Body of pancreas (tissue), 4 donors: ENCODE measurements at regions not wholly inside any gene's neighbourhood (a gene's known extent, or its start where the extent isn't known, plus 50 kb on each side); places are given as distances from the start of the nearest gene placed in this dataset.

ENCODE experiments used
- ATAC-seq: fragments of 150-250 bp; one replicate; pipeline ENCODE4 v1.9.1; 2016
- DNase-seq, 4 donors: peaks; one replicate each; pipeline ENCODE4 v3.0.0-alpha.2; 2019
- H3K27ac ChIP-seq, 4 donors: fragments of 200-600 bp; sonication (generic); 1 replicate in 3 of 4; 2 replicates in 1 of 4; pipeline versions ENCODE4 v1.5.1 to v1.6.1; 2016 to 2019; ENCODE audit warnings: mild to moderate bottlenecking in 1 of 4, mixed read lengths in 1 of 4, moderate library complexity in 1 of 4
- H3K27me3 ChIP-seq, 2 donors: fragments of 200-600 bp; sonication (generic); one replicate each; pipeline ENCODE4 v1.6.0; 2016; ENCODE audit warnings: mild to moderate bottlenecking in 1 of 2
- H3K36me3 ChIP-seq, 2 donors: fragments of 200-600 bp; sonication (generic); replicated peaks in 1 of 2; 2 replicates each; pipeline ENCODE4 v1.5.1; 2016; ENCODE audit warnings: low read depth in 2 of 2; ENCODE audit not compliant: insufficient read depth in 1 of 2
- H3K4me1 ChIP-seq: fragments of 200-600 bp; sonication (generic); one replicate; pipeline ENCODE4 v1.6.0; 2016
- H3K4me3 ChIP-seq, 2 donors: fragments of 200-600 bp; sonication (generic); 1 replicate in 1 of 2; 2 replicates in 1 of 2; pipeline ENCODE4 v1.5.1; 2016 to 2019
- H3K9me3 ChIP-seq, 3 donors: fragments of 200-600 bp; sonication (generic); 1 replicate in 2 of 3; 2 replicates in 1 of 3; pipeline ENCODE4 v1.5.1; 2016
- CTCF ChIP-seq, 7 experiments: fragments of 450-650 bp in 4 of 7; fragments of 200-600 bp in 3 of 7; sonication (generic) in 3 of 7; IDR thresholded peaks; one replicate each; pipeline ENCODE4 v1.5.1; 2016 to 2019; ENCODE audit warnings: antibody characterized with exemption in 7 of 7
- POLR2A ChIP-seq, 3 donors: fragments of 450-650 bp; IDR thresholded peaks; one replicate each; pipeline ENCODE4 v1.6.1; 2016; ENCODE audit warnings: antibody characterized with exemption in 3 of 3, mild to moderate bottlenecking in 2 of 3
- WGBS, 2 donors: methylation state at CpG; one replicate each; pipeline ENCODE4 v1.1.5; 2017; 5-methylcytosine and 5-hydroxymethylcytosine counted together
- intact Hi-C: fragments of 100-400 bp; cut with DNase I; formaldehyde crosslinking; loops from one replicate; pipeline ENCODE4 v1.15.1; 2023

- Histone ChIP-seq H3K27ac (no peak overlapping the region), H3K9me3 (no peaks in the 10 kb centered on the region), H3K36me3 (no peaks in the 10 kb centered on the region), H3K27me3 (no peaks in the 10 kb centered on the region), H3K4me1 (no peaks in the 10 kb centered on the region), H3K4me3 (no peak overlapping the region)
- ATAC-seq (no peak), DNase-seq (no peak)
- TF ChIP-seq CTCF (IDR thresholded peaks at IDR 0.05) (no peak), POLR2A (IDR thresholded peaks at IDR 0.05) (no peak)
- intact Hi-C loops: no loop called here
- 0 to 4% methylated on average over 1 of the region's 1 CpG for WGBS, 2 donors
Measured at GRCh38 chr5:155746367-155747038, 580.5 kb upstream of the SGCD start.

DNA sequence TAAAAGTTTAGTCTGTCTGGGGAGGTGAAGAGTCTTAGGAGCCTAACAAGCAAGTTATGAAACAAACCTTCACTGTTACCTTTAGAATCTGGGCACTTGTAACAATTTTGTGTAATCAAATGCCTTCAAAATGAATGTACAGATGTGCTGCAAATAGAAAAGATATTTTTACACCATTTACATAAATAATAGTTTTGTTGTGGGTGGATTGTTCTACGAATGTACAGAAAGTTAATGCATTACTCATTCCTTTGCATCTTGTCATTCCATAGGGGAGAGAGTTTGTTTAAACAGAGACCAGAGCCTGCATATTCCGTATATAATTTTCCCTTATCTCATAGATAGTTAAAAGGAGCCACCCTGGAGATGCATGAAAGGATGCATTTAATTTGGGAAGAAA, 576.9 kb upstream of the SGCD start:
- Histone ChIP-seq H3K4me1 (no peaks in the 10 kb centered on the region), H3K4me3 (no peak overlapping the region), H3K36me3 (no peaks in the 10 kb centered on the region), H3K9me3 (no peaks in the 10 kb centered on the region), H3K27ac (no peak overlapping the region), H3K27me3 (no peaks in the 10 kb centered on the region)
- no peak for TF ChIP-seq CTCF (IDR thresholded peaks at IDR 0.05)
- no peak for TF ChIP-seq POLR2A (IDR thresholded peaks at IDR 0.05)
- WGBS, 2 donors: 13 to 21% methylated on average over 2 of the region's 2 CpGs
- no peak for ATAC-seq
- intact Hi-C loops: no loop called here
- no peak for DNase-seq

- TF ChIP-seq POLR2A (IDR thresholded peaks at IDR 0.05): no peak
- no peak for TF ChIP-seq CTCF (IDR thresholded peaks at IDR 0.05)
- no peaks in the 10 kb centered on the region for H3K4me1 ChIP-seq
- ATAC-seq (no peak), DNase-seq (no peak)
- no peaks in the 10 kb centered on the region for H3K36me3 ChIP-seq
- H3K9me3 ChIP-seq: no peaks in the 10 kb centered on the region
- H3K4me3 ChIP-seq: no peak overlapping the region
- no peaks in the 10 kb centered on the region for H3K27me3 ChIP-seq
- intact Hi-C loops: no loop called here
- no peak overlapping the region for H3K27ac ChIP-seq
Measured at GRCh38 chr5:155750571-155750970, 576.4 kb upstream of the SGCD start.

DNA sequence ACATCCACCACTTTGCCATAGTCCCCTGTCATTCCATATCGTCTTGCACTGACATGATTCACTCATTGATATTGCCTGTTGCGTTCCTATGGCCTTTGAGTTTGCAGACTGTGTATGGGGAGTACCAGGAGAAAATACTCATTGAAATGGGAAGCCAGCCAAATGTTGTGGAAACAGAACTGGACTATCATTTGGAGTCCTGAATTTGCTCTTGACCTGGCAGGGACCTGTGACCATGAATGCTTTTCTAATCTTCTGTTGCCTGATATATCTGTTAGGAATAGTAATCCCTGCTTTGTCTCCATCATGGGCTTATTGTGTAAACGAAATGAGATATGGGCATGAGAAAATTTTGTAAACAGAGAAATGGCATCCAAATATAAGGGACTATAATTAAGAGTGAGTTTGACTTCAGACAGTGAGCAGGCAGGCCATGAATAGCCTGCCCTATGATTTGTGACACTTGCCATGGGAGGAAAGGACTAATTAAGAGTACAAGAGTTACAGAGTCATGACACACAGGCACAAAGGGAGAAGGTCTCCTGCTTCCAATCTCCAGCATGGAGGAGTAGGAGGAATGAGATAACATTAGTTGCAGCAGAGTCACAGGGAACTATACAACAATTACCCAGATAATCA, 572.9 kb upstream of the SGCD start:
- no peaks in the 10 kb centered on the region for H3K4me1 ChIP-seq
- H3K27me3 ChIP-seq: no peaks in the 10 kb centered on the region
- ATAC-seq (no peak), DNase-seq (no peak)
- intact Hi-C loops: no loop called here
- WGBS, 2 donors: 40 to 55% methylated on average over 3 of the region's 3 CpGs
- no peaks in the 10 kb centered on the region for H3K9me3 ChIP-seq
- H3K36me3 ChIP-seq: no peaks in the 10 kb centered on the region
- TF ChIP-seq POLR2A (IDR thresholded peaks at IDR 0.05): no peak
- no peak for TF ChIP-seq CTCF (IDR thresholded peaks at IDR 0.05)
- no peak overlapping the region for H3K4me3 ChIP-seq
- no peak overlapping the region for H3K27ac ChIP-seq

GRCh38 chr5:155759252-155759651, 567.7 kb upstream of the SGCD start:
- ATAC-seq (no peak), DNase-seq (no peak)
- Histone ChIP-seq H3K27me3 (no peaks in the 10 kb centered on the region), H3K9me3 (no peaks in the 10 kb centered on the region), H3K36me3 (no peaks in the 10 kb centered on the region), H3K4me1 (no peaks in the 10 kb centered on the region), H3K4me3 (no peak overlapping the region), H3K27ac (no peak overlapping the region)
- 77 to 80% methylated on average over 2 of the region's 2 CpGs for WGBS, 2 donors
- TF ChIP-seq POLR2A (IDR thresholded peaks at IDR 0.05) (no peak), CTCF (IDR thresholded peaks at IDR 0.05) (no peak)
- intact Hi-C loops: no loop called here
